ENCODE measurements at regions not wholly inside any gene's neighbourhood (a gene's known extent, or its start where the extent isn't known, plus 50 kb on each side); places are given as distances from the start of the nearest gene placed in this dataset.

DNA sequence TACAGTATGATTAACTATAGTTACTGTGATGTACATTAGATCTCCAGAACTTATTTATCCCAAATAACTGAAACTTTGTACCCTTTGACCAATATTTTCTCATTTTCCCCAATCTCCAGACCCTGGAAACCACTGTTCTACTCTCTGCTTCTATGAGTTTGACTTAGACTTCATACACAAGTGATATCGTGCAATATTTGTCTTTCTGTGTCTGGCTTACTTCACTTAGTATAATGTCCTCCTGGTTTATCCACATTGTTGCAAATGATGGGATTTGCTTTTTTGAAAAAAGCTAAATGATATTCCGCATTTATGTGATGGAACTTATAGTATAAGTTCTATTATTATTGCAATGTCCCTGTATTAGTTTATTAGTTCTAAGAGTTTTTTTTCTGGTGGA is 81.8 kb upstream of the SOD3 start:
- DNase-seq (ENCODE audit: low read depth, low spot score) = no peak

DNA sequence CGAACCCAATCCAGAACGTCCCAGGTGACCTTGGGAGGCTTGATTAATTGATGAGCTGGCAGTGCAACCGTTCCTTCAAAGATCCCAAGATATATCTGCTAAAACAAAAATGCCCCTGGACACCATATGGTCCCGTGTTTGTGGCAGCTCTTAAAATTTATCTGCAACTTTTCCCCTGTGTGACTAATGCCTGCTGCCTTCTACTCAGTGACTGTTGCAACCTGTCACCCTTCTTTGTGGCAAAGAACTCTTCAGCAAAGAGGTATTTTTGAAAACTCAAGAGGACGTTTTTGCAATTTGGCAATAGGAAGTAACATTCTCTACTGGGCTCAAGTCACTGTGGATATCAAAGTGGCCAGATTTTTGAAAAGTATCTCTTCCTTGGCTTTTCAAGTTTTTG is 75.8 kb upstream of the SOD3 start:
- no peak for DNase-seq (ENCODE audit: low read depth, low spot score)

DNA sequence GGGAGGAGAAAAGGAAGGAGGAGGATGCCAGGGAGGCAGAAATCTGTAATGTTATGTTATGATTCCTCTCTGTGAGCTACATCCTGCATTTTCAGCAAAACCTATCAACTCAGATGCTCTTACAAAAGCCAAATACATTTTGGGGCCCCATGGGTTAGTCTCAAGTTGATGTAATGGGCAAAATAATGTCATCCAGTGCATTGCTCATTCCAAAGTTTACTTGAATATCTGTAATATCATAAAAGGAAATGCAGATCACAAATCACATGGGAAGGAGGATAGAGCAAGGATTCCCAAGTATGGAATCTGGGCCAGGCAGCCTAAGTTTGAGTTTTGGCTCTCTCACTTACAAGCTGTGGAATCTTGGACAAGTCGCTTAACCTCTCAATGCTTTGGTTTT is 74.9 kb upstream of the SOD3 start:
- no peak for DNase-seq (ENCODE audit: low read depth, low spot score)

DNA sequence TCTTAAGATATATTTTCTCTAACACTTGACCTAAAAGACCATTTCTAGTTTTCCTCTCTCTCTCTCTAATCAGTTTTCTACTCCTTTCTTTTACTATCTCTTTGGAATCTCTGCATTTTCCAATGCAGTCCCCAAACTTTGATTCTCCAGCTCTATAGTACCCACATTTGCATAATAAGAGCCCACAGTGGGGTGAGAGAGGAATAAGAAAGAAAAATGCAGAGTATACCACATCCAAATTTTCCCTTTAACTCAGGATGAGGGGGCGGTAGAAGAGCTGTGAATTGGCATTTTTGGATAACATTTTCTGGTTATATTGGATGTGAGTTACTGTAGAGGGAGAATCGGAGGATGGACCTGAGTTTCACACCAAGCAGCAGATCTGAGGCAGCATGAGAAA is 74.4 kb upstream of the SOD3 start:
- peak; percentile 5 for DNase-seq (ENCODE audit: low read depth, low spot score)

DNA sequence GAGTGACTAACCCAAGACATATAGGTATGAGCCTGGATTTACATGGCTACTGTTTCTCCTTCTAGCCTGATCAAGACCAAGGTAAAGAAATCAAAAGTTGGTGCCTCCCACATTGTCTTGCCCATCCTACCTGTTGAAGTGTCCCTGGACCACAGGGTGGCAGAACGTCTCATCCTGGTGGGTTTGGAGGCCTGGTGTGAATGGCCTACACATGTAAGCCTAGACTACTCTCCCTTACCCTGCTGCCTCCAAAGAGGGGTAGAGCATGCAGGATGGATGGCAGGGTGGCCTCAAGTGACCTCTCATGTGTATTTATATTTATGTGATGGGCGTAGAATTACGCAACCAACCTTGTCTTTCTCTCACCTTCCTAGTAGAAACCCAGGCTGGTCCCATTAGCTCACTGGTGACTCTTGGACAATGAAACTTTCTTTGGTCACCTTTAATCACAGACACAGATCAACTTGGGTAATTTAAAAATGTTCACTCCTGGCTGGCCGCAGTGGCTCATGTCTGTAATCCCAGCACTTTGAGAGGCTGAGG is 73.3 kb upstream of the SOD3 start:
- DNase-seq (ENCODE audit: low read depth, low spot score) = no peak

DNA sequence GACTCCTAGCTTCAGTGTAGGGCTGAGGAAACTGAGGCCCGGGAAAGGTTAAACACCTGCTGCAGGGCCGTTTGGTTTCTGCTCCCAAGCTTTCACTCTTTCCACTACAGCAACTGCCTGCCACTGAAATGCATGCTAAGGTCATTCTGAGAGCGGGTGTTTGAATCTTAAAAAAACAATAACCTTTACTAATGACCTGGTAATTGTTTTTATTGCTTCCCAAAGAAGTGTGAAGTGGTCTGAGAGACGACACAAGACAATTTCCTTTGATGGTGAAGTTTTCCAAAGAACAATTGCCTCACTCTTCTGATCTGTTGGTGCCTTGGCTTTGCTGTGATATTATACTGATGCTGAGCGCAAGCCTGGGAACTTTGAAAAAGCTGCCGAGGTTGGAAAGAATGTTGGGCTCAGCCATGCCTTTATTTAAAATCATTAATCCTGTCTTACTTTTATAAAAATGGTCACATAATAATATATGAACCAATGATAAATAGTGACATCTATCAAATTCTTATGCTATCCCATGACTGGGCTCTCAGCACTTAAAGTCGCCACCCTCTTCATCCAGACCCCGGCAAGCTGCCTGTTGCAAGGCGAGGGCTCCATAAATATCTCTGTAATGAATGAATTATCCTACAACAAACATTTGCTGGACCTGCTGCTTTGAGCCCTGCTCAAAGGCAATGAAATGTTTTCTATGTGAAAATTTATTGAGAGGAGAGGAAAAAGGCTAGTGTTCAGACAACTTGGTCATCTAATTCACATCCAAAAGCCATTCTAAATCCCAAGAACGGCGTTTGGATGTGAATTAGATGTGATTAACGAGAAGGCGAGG is 67.8 kb upstream of the SOD3 start:
- no peak for DNase-seq (ENCODE audit: low read depth, low spot score)

DNA sequence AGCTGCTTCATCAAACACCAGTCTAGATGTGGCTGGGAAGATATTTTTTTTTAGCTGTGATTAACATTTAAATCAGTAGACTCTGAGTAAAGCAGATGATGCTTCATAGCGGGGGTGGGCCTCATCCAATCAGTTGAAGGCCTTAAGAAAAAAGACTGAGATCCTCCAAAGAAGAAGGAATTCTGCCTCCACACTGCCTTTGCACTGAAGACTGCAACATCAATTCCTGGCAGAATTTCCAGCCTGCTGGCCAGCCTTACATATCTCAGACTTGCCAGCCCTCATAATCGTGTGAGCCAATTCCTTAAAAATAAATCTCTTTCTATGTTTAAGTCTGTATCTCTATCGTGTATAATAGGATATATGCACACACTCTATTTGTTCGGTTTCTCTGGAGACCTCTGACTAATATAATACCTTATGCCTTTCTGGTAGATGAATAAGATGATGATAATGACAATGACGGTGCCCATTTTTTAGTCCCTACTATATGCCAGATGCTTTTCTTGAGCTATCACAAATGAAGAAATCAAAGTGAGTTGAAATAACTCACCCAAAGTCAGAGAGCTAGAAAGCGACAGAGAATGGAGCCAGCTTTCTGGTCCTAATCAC is 66.1 kb upstream of the SOD3 start:
- DNase-seq (ENCODE audit: low read depth, low spot score) = no peak

DNA sequence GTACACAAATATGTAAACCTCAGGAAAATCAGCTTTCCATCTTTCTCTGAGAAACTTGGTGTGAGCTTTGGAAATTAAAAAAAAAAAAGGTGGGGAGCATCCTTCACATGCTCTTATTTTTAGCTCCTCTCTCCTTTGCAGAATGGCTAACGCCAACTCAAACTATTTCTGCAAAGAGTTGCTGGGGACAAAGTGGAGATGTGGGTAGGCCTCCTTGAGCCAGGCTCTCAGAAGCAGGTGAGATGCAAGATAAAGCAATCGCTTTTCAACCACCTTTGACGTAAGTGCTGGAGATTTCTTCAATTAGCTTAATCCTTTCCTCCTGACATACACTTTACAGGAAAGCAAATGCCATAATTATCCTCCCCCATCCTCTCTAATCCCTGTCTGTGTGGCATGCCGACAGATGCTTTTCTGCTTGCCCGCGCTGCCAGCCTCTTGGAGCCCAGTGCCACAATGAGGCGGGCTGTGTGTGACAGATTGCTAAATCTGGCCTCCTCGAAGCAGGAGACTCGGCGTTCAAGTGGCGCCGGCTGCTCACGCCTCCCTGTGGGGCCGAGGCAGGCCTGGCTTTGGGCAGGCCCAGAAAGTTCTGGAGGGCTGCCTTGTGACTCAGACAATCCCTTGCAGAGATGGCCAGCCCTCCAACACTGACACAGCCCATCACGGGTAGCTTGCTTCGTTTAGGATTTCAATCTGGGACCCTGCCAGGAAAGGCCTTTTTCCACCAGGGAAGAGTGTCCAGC is 64.9 kb upstream of the SOD3 start:
- no peak for DNase-seq (ENCODE audit: low read depth, low spot score)

DNA sequence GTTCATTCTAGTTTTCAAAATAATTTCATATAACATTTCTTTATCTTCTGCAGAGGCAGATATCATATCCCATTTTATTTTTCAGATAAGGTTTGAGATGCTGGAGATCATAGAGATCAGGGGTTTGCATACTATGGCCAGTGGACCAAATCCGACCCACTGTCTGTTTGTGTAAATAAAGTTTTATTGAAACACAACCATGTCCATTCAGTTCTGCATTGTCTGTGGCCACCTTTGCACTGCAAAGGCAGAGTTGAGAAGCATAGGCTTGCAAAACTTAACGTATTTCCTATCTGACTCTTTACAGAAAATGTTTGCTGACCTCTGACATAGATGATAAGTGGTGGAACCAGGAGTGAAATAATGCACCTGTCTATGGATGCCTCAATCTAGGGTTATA is 63.9 kb upstream of the SOD3 start:
- DNase-seq (ENCODE audit: low read depth, low spot score) = no peak

DNA sequence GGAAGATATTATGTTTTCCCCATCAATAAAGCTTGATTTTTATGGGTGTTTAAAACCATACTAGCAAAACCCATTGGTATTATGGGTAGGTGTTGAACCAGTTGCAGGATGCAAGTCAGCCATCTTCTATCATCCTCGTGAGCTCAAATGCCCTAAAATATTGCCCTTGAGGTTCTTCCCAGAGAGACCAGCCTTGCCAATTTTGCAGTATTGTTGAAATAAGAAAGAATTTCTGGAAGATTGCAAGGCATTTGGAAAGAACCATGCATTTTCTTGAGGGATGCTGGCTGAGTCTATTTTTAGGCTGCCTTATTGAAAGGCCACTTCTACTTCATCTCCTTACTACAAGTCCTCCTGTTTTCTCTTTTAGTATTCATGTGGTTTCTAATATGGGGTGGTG is 60.9 kb upstream of the SOD3 start:
- no peak for DNase-seq (ENCODE audit: low read depth, low spot score)

DNA sequence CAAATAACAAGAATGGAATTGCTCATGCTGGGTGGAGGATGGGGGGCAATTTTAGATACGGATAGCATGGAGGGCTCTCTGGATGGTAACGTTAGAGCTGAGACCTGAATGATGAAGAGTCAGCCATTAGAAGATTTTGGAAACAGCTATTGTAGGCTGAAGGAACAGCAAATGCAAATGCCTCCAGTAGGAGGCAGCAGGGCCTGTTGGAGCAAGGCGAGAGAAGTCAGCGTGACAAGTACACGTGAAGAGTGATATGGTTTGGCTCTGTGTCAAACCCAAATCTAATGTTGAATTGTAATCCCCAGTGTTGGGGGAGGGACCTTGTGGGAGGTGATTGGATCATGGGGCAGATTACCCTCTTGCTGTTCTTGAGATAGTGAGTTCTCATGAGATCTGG is 59.3 kb upstream of the SOD3 start:
- peak; percentile 9 for DNase-seq (ENCODE audit: low read depth, low spot score)

DNA sequence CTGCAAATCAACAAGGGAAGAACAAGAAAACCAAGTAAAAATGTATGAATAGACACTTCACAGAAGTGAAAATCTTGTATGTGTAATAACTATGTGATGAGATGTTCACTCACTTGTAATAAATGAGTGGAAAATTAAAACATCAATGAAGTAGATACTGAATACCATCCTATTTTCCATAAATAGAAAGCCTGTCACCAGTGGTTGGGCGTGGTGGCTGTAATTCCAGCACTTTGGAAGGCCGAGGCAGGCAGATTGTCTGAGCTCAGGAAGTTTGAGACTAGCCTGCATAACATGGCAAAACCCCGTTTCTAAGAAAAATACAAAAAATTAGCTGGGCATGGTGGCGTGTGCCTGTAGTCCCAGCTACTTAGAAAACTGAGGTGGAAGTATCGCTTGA is 53.5 kb upstream of the SOD3 start:
- no peak for DNase-seq (ENCODE audit: low read depth, low spot score)

DNA sequence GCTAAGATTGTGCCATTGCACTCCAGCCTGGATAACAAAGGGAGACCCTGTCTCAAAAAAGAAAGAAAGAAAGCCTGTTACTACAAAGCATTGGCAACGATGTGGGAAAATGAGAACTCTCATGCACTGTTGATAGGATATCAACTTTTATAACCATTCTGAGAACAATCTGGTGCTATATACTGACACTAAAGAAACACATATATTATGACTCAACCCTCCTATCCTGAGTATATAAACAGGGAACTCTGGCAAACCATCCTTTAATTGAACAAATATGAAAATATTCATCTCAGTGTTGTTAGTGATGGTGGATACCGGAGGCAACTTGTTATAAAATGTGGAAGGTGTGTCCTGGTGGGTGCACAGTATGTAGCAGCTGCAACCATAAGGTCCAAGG is 53.0 kb upstream of the SOD3 start:
- no peak for DNase-seq (ENCODE audit: low read depth, low spot score)

DNA sequence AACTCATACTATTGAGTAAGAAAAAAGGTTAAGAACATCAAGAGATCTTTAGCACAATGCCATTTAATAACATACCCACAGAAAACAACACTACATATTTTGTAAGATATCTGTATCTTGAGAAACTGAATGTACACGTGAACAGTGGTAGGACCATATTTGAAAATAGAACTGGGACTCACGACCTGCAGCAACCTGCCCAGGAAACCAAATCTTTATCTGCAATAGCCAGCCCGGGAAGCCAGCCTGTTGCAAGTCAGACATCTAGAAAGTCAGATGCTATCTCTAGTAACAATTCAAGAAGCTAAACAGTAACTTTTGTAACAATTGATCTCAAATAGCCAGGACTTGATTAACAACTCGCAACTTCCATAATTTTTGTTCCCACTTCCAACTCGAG is 52.6 kb upstream of the SOD3 start:
- no peak for DNase-seq (ENCODE audit: low read depth, low spot score)

DNA sequence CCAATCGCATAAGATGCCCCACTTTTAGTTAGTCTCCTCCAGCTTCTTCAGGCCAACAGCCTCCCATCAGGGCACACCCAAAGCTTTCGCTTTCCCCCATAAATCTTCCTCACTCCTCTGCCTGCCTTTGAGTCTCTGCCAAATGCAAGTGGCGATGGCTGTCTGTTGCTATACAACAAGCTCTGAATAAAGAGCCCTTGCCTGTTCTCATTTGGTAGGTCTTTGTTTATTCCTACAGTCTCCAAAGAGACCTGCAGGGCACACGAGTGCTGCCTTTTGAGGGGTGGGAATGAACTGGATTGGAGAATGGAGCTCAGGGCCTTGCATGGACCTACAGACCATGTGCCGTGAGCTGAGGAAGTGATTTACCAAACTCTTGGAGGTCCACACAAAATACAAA is 52.2 kb upstream of the SOD3 start:
- DNase-seq (ENCODE audit: low read depth, low spot score) = no peak

DNA sequence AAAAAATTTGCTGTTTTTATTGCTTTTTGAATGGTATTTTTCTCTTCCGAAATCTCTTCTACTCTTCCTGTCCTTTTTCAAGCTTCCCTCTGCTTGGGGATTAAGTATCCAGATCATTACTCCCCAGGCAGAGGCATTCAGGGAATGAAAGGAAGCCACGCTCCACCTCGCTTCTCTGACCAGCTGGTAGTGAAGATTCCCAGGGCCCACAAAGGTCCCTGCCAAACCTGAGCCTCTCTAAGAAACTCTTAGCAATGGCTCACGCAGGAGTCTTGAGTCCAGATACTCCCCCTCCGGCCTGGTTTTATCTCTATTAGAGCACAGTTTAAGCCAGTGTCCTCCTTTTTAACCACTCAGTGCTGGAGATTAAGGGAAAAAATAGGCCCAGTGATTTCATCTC is 51.4 kb upstream of the SOD3 start:
- peak; percentile 33 for DNase-seq (ENCODE audit: low read depth, low spot score)

DNA sequence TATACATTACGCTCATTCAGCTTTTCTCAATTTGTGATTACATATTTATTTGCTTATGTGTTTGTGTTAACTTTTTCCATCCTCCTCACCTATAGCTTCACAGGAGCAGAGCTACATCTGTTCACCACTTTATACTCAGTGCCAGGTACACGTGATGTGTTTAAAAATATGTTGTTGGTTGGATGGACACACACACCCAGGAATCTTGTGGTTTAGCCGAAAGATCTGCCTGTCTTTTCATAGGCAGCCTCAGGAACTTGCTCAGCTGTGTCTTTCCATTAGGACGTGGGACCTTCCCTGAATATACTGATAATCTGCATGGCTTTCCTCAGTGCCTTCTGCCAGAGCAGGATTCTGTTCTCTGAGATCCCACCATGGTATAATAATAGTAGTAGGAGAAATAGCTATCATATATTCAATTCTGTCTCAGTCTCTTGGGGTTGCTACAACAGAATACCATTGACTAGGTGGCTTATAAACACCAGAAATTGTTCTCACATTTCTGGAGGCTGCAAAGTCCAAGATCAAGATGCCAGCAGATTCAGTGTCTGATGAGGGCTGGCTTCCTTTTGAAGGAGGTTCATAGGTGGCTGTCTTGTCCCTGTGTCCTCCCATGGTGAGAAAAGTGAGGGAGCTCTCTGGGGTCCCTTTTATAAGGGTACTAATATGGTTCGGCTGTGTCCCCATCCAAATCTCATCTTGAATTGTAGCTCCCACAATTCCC is 50.0 kb upstream of the SOD3 start:
- DNase-seq (ENCODE audit: low read depth, low spot score) = no peak
